Parathyroid adenoma (tissue), 2 donors: ENCODE measurements at regions not wholly inside any gene's neighbourhood (a gene's known extent, or its start where the extent isn't known, plus 50 kb on each side); places are given as distances from the start of the nearest gene placed in this dataset.

ENCODE experiments used
- H2AFZ ChIP-seq: fragments of 300-600 bp; sonication (generic); one replicate; pipeline ENCODE4 v1.7.0; 2017; ENCODE audit warnings: antibody characterized with exemption, mild to moderate bottlenecking
- H3K27ac ChIP-seq: fragments of 300-600 bp; sonication (generic); one replicate; pipeline ENCODE4 v1.7.0; 2017
- H3K27me3 ChIP-seq: fragments of 300-600 bp; sonication (generic); one replicate; pipeline ENCODE4 v1.7.0; 2017; ENCODE audit warnings: low read length; ENCODE audit not compliant: control insufficient read depth, insufficient read depth
- H3K36me3 ChIP-seq: fragments of 300-600 bp; sonication (generic); one replicate; pipeline ENCODE4 v1.7.0; 2017; ENCODE audit warnings: low read length; ENCODE audit not compliant: control insufficient read depth, insufficient read depth
- H3K4me1 ChIP-seq: fragments of 300-600 bp; sonication (generic); one replicate; pipeline ENCODE4 v1.7.0; 2017; ENCODE audit warnings: control low read depth
- H3K4me2 ChIP-seq: fragments of 300-600 bp; sonication (generic); one replicate; pipeline ENCODE4 v1.7.0; 2017; ENCODE audit warnings: low read length
- H3K4me3 ChIP-seq: fragments of 300-600 bp; sonication (generic); one replicate; pipeline ENCODE4 v1.7.0; 2017; ENCODE audit warnings: low read depth, low read length
- H3K79me2 ChIP-seq: fragments of 300-600 bp; sonication (generic); one replicate; pipeline ENCODE4 v1.7.0; 2017; ENCODE audit warnings: control low read depth
- H3K9ac ChIP-seq: fragments of 300-600 bp; sonication (generic); one replicate; pipeline ENCODE4 v1.7.0; 2017; ENCODE audit warnings: mild to moderate bottlenecking
- H3K9me3 ChIP-seq: fragments of 300-600 bp; sonication (generic); one replicate; pipeline ENCODE4 v1.7.0; 2017; ENCODE audit warnings: low read length; ENCODE audit not compliant: control insufficient read depth
- TF ChIP-seq, protein P1 (sequence below): fragments of 300-600 bp; sonication (generic); IDR thresholded peaks from one replicate; pipeline ENCODE4 v1.7.0; 2017; ENCODE audit warnings: antibody characterized with exemption, mild to moderate bottlenecking
- donor health status: primary hyperparathyroidism.

- no peaks in the 10 kb centered on the region for H3K4me1 ChIP-seq
- no peaks in the 10 kb centered on the region for H3K27me3 ChIP-seq
- no peak overlapping the region for H3K9ac ChIP-seq
- H2AFZ ChIP-seq: no peak overlapping the region
- TF ChIP-seq, protein P1, sequence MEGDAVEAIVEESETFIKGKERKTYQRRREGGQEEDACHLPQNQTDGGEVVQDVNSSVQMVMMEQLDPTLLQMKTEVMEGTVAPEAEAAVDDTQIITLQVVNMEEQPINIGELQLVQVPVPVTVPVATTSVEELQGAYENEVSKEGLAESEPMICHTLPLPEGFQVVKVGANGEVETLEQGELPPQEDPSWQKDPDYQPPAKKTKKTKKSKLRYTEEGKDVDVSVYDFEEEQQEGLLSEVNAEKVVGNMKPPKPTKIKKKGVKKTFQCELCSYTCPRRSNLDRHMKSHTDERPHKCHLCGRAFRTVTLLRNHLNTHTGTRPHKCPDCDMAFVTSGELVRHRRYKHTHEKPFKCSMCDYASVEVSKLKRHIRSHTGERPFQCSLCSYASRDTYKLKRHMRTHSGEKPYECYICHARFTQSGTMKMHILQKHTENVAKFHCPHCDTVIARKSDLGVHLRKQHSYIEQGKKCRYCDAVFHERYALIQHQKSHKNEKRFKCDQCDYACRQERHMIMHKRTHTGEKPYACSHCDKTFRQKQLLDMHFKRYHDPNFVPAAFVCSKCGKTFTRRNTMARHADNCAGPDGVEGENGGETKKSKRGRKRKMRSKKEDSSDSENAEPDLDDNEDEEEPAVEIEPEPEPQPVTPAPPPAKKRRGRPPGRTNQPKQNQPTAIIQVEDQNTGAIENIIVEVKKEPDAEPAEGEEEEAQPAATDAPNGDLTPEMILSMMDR: no peak
- H3K36me3 ChIP-seq: no peaks in the 10 kb centered on the region
- H3K79me2 ChIP-seq: no peaks in the 10 kb centered on the region
- H3K4me2 ChIP-seq: no peak overlapping the region
- H3K4me3 ChIP-seq: no peak overlapping the region
- H3K9me3 ChIP-seq: no peaks in the 10 kb centered on the region
- no peak overlapping the region for H3K27ac ChIP-seq
Measured at GRCh38 chr6:100171533-100172321, 177.7 kb upstream of the MCHR2 start.

GRCh38 chr6:100168148-100168547, 174.1 kb upstream of the MCHR2 start:
- Histone ChIP-seq H3K4me2 (no peak overlapping the region), H3K27me3 (no peaks in the 10 kb centered on the region), H2AFZ (no peak overlapping the region), H3K4me1 (no peaks in the 10 kb centered on the region), H3K9me3 (no peaks in the 10 kb centered on the region), H3K79me2 (no peaks in the 10 kb centered on the region), H3K4me3 (no peak overlapping the region), H3K27ac (no peak overlapping the region), H3K9ac (no peak overlapping the region), H3K36me3 (no peaks in the 10 kb centered on the region)
- TF ChIP-seq, protein P1: no peak

- Histone ChIP-seq H3K4me2 (no peak overlapping the region), H3K4me1 (no peaks in the 10 kb centered on the region), H3K27me3 (no peaks in the 10 kb centered on the region), H3K27ac (no peak overlapping the region), H3K4me3 (no peak overlapping the region), H3K9me3 (no peaks in the 10 kb centered on the region), H2AFZ (no peak overlapping the region), H3K36me3 (no peaks in the 10 kb centered on the region), H3K9ac (no peak overlapping the region), H3K79me2 (no peaks in the 10 kb centered on the region)
- TF ChIP-seq, protein P1: no peak
Measured at GRCh38 chr6:100167585-100167984, 173.6 kb upstream of the MCHR2 start.

DNA sequence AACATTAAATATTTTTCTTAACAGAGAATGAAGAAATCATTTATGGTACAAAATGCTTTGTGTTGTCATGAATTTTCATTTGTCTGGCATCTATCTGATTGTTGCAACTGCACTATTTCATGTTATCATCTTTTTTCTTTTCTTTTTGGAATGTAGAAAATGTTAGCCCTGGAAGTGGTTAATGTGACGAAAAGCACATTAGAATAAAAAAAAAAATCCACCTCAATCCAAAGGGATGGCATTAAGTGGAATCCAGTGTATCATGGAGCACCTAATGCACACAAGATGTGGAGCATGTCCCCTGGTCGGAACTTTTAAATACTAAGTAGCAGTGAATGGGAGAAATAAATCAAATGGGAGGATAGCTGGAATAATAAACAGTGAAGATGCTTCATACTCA, 172.9 kb upstream of the MCHR2 start:
- no peak overlapping the region for H3K27ac ChIP-seq
- no peaks in the 10 kb centered on the region for H3K4me1 ChIP-seq
- no peak overlapping the region for H3K9ac ChIP-seq
- no peaks in the 10 kb centered on the region for H3K79me2 ChIP-seq
- H2AFZ ChIP-seq: no peak overlapping the region
- H3K9me3 ChIP-seq: no peaks in the 10 kb centered on the region
- TF ChIP-seq, protein P1: no peak
- no peaks in the 10 kb centered on the region for H3K27me3 ChIP-seq
- no peak overlapping the region for H3K4me2 ChIP-seq
- H3K4me3 ChIP-seq: no peak overlapping the region
- H3K36me3 ChIP-seq: no peaks in the 10 kb centered on the region

- TF ChIP-seq, protein P1: no peak
- Histone ChIP-seq H3K9ac (no peak overlapping the region), H3K27ac (no peak overlapping the region), H3K4me1 (no peaks in the 10 kb centered on the region), H3K9me3 (no peaks in the 10 kb centered on the region), H3K4me3 (no peak overlapping the region), H3K79me2 (no peaks in the 10 kb centered on the region), H3K27me3 (no peaks in the 10 kb centered on the region), H3K36me3 (no peaks in the 10 kb centered on the region), H2AFZ (no peak overlapping the region), H3K4me2 (no peak overlapping the region)
Measured at GRCh38 chr6:100165442-100165841, 171.4 kb upstream of the MCHR2 start.
